Right lobe of liver (tissue), 4 donors: ENCODE measurements at regions not wholly inside any gene's neighbourhood (a gene's known extent, or its start where the extent isn't known, plus 50 kb on each side); places are given as distances from the start of the nearest gene placed in this dataset.
"Not testable (repeated sequence)": the region's sequence is repeated elsewhere in the genome, so short reads cannot be mapped to it uniquely, and the experiment has no call there.

ENCODE experiments used
- CTCF ChIP-seq, 4 donors: fragments of 200-600 bp in 3 of 4; fragments of 450-650 bp in 1 of 4; IDR thresholded peaks; one replicate each; pipeline versions ENCODE4 v1.5.1 to v1.8.0; 2016 to 2022; ENCODE audit warnings: antibody characterized with exemption in 4 of 4, mild to moderate bottlenecking in 2 of 4
- POLR2A ChIP-seq: fragments of 450-650 bp; IDR thresholded peaks from one replicate; pipeline ENCODE4 v1.6.1; 2017; ENCODE audit warnings: antibody characterized with exemption, mild to moderate bottlenecking
- donor health status: DM: no; HTN: no; CAD: no.
- donor health status: DM: no; HTN: no; CAD: no.
- donor health status: DM: no; HTN: yes; CAD: no.

- TF ChIP-seq CTCF (IDR thresholded peaks at IDR 0.05); POLR2A: not testable (repeated sequence)
These were observed 185.3 kb downstream of the TTC6 start for GRCh38 chr14:37780731-37781130.
